IPS-18c (cell line): ENCODE measurements at regions not wholly inside any gene's neighbourhood (a gene's known extent, or its start where the extent isn't known, plus 50 kb on each side); places are given as distances from the start of the nearest gene placed in this dataset.

Experiments used
- H3K4me3 ChIP-seq: 2 replicates; pipeline ENCODE4 v1.7.0; 2013; ENCODE audit warnings: low read depth, mild to moderate bottlenecking, low read length, moderate library complexity; ENCODE audit not compliant: insufficient read depth
- H3K9me3 ChIP-seq: one replicate; pipeline ENCODE4 v1.6.1; 2013; ENCODE audit warnings: mild to moderate bottlenecking, low read length, moderate library complexity; ENCODE audit not compliant: control insufficient read depth, insufficient read depth

DNA sequence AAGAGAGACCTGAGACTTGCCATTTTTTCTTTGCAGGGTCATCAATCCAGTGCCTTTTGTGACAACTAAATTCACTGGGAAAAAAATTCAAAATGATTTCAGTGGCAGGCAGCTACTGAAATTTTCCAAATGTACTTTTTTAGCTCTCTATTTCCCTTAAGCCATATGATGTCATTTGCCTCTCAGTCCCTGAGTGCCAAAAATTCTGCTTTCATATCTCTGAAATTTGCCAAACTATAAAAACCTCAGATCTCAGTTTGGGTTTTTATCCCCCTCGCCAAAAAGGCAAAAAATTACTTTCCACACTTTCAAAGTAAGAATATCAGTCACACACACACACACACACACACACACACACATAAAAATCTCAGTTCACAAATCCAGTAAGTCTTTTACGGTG, 651.3 kb upstream of the ARID1B start:
- Histone ChIP-seq H3K9me3 (no peaks in the 10 kb centered on the region), H3K4me3 (no peak overlapping the region)

DNA sequence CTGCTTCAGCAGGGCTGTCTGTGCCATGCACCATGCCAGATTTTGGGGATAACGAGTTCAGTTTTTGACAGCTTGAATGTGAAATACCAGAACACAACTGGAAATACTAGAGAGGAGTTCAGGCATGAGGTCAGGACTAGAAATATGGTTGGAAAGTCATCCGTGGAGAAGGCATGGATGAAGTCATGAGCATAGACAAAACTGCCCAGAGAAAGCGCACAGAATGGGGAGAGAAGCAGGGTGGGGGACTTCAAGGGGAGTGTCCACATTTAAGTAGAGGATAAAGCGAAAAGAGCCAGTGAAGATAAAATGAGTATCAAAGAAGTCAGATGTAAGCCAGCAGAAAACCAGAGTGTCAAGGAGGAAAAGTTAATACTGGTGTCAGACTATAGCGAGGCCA, 653.4 kb upstream of the ARID1B start:
- H3K4me3 ChIP-seq: no peak overlapping the region
- H3K9me3 ChIP-seq: no peaks in the 10 kb centered on the region

DNA sequence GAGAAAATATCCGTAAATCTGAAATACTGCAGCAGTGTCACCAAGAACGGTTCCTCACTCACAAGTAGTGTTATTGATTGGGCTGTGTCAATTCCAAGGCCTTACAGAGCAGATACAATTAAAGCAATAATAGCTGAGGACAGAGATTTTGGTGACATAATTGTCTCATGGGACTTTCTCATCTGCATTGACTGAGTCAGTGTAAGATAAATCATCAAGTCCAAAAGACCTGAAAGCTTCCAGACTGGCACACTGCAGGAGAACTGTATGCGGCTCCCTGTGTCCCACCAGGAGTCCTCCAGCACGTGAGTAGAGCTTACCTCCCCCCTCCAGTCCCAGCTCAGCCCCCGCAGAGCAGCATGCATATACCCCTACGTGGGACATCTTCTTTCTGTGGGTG, 655.2 kb upstream of the ARID1B start:
- Histone ChIP-seq H3K9me3 (no peaks in the 10 kb centered on the region), H3K4me3 (no peak overlapping the region)

DNA sequence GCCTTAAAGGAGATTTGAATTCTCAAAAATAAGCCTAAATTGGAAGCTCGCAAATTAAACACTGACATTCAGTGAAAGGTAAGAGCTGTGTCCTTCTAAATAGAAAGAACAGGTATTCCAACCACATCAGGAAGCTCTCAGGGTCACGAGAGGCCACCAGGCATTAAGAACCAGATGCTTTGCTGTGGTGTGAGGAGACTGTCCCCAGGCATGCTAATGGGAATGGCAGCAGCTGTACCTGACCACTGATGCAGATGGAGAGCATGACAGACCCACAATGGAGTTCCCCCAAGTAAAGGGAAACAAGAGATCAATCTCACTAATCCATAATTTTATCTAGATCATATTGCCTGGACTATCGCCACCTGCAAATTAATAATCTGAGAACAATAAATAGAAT, 658.9 kb upstream of the NOX3 start:
- Histone ChIP-seq H3K9me3 (no peaks in the 10 kb centered on the region), H3K4me3 (no peak overlapping the region)

DNA sequence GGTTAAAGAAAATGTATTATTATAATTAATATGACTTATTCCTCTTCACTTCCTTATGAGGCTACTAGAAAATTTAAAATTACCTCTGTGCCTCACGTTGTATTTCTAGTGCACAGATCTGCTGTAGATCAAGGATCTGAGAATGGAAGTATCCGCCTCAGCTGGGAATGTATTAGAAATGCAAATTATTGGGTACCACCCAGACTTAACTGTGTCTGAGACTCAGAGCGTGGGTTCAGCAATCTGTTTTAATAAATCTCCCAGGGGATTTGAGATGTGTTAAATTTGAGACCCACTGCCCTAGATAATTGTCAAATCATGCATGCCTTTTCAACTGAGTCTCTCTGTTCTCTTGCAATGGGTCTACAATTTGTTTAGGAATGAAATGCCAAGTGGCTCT, 658.0 kb upstream of the NOX3 start:
- Histone ChIP-seq H3K4me3 (no peak overlapping the region), H3K9me3 (no peaks in the 10 kb centered on the region)

DNA sequence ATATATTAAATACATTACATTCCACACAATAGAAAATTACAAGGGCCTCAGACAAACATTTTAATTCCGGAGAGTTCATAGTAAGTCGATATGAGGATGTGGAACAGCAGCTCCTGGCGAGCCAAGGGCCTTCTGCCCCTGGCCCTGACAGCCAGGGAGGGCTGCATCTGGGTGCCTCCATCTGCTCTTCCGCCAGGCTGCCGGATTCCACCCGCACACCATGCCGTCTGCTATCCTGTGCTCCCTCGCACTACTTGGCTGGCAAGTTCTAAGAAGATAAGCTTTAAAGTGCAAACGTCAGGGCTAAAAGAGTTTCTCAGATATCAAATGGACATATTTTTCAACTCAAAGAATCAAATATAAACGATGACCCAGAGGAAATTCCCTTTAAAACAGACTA, 656.3 kb upstream of the NOX3 start:
- no peaks in the 10 kb centered on the region for H3K9me3 ChIP-seq
- no peak overlapping the region for H3K4me3 ChIP-seq

DNA sequence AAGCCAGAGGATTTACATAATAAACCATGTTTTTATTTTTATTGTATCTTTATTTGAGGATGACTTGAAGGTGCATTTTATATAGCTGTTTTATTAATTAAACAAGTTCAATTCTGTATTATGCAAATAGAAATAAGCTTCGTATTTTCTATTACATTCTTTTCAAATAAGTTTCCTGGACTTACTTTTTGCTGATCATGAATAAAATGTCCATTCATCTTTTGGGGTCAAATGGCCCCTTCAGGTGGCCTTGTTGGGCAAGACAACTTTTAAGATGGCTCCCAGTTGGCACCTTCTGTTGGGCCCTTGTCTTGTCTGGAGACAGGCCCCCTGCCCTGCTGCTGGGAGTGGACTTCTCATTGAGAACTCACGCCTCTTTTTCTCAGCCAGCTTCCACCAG, 654.6 kb upstream of the NOX3 start:
- Histone ChIP-seq H3K4me3 (no peak overlapping the region), H3K9me3 (no peaks in the 10 kb centered on the region)

DNA sequence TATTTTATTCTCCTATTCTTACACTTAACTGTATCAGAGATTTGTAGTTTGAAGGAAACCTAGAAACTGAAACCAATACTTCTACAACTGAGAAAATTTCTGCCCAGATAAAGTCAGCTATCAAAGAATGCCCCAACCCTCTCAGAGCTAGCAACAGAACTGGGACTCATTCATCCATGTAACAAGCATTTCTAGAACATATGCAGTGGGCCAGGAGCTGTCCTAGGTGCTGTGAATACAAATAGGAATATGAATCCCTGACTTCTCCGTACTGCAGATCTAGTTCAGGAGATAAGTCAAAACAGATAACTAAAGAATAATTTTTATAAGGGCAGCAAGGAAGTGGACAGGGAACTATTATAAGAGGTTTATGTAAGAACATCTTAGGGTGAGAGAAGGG, 654.1 kb upstream of the NOX3 start:
- Histone ChIP-seq H3K4me3 (no peak overlapping the region), H3K9me3 (no peaks in the 10 kb centered on the region)

DNA sequence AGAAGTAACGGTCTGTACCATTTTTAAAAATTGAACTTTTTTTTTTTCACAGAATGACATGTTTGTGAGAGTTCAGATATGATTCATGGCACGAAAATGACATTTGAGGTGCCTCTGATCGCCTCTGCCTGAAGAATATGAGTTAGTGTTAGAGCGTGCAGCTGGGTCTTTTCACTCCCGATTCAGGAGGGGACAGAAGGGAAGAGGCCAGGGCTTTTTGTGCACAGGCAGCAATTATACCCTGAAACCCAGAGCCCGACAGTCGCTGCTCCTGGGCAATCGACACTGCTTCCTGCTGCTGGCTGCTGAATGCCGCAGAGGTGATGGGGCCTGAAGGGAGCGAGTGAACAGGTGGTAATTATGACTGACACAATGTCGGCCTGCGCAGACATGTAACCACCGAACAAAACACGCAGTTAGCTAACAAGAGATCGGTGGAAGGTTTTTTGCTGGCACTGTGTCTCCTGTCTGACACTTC, 652.0 kb upstream of the NOX3 start:
- H3K9me3 ChIP-seq: no peaks in the 10 kb centered on the region
- no peak overlapping the region for H3K4me3 ChIP-seq

DNA sequence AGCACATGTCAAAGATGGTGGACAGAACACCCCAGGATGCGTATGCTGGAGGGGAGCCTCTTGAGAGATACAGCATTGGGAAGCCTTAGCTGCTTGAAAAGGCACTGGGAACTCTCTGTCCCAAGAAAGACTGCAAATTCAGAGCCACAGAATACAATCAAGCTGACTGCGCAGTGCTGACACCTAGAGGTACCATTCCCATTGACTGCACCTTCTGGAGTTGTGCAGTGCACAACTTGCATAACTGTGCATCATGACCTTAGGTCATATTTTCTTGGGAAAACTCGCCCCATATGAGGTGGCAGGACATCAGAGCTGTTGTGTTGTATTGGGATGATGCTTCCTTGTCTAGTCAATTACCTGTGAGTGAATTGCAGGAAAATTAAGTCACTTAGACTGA, 646.5 kb upstream of the NOX3 start:
- no peaks in the 10 kb centered on the region for H3K9me3 ChIP-seq
- H3K4me3 ChIP-seq: no peak overlapping the region

DNA sequence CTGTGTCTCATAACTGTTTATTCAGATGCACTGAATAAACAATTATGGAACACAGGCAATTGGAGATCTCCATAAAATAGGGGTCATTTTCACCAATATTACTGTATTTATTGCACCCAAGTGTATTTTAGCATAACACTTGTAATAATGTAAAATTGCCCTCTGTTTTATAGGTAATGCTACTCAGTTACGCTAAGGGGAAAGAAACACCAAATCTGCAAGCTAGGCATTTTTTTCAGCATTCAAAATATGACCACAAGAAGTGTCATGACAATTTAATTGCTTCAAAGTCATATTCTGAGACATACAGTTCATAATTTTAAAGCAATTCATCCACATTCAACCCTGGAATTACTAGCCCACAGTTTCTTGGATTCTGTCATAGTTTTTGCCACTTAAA, 643.2 kb upstream of the NOX3 start:
- Histone ChIP-seq H3K9me3 (no peaks in the 10 kb centered on the region), H3K4me3 (no peak overlapping the region)

DNA sequence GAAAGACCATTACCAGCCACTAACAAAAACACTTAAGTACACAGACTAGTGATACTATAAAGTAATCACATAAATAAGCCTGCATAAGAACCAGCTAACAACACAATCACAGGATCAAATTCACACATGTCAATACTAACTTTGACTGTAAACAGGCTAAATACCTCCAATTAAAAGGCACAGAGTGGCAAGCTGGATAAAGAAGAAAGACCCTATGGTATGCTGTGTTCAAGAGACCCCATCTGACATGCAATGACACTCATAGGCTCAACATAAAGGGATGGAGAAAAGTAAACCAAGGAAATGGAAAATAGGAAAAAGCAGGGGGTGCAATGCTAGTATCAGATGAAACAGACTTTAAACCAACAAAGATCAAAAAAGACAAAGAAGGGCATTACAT, 631.8 kb upstream of the NOX3 start:
- H3K4me3 ChIP-seq: no peak overlapping the region
- H3K9me3 ChIP-seq: peaks cover 4% of the 10 kb centered on the region

DNA sequence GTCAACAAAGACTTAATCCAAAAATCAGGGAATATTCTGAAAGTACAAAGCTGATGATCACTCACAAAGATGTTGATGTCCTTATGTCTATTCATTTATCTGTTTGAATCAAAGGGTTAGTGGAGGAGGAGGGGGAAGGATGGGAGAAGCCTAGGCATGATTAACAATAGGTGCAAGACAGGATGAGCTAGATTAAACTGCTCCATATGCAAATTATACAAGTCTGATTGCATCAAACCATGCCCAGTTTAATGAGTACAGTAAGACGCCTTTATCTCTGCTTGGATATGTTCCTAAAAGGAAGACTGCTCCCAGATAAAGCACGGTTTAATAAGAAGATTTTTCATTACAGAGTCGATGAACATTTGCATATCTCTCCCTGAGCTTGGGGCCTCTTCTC, 626.4 kb upstream of the NOX3 start:
- Histone ChIP-seq H3K4me3 (no peak overlapping the region), H3K9me3 (peaks cover 4% of the 10 kb centered on the region)

DNA sequence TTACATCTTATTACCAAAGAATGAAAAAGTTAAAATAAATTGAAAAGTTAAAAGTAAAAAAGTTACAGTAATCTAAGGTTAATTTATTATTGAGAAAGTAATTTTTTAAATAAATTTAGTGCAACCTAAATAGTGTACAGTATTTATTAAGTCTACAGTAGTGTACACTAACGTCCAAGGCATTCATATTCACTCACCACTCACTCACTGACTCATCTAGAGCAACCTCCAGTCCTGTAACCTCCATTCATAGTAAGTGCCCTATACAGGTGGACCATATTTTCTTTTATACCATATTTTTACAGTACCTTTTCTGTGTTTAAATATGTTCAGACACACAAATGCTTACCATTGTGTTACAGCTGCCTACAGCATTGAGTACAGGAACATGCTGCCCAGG, 624.7 kb upstream of the NOX3 start:
- Histone ChIP-seq H3K9me3 (no peaks in the 10 kb centered on the region), H3K4me3 (no peak overlapping the region)

DNA sequence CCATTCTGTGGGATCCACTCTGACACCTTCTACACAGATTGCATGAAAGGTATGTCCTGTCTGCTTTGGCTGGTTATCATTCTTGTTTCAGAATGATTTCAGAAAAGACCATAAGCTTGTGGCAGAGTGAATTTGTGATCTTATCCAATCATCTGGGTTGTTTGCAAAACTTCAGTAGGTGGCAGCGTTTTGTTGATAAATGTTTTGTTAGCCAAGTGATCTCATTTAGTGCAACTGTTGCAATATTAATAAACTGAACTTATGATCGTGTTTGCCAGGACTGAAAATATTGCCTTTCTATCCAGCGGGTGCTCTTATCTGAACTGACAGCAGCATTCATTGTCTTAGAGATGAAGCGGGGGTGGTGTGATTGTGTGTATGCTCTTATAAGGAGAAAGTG, 613.2 kb upstream of the NOX3 start:
- Histone ChIP-seq H3K9me3 (no peaks in the 10 kb centered on the region), H3K4me3 (no peak overlapping the region)

DNA sequence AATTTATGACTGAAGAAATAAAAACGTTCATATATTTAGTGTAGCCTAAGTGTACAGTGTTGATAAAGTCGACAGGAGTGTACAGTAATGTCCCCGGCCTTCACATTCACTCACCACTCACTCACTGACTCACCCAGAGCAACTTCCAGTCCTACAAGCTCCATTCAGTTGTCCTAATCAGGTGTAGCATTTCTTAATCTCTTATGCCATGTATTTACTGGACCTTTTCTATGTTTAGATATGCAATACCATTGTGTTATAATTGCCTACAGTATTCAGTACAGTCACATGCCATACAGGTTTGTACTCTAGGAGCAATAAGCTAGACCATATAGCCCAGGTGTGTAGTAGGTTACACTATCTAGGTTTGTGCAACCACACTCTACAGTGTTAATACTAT, 610.2 kb upstream of the NOX3 start:
- no peak overlapping the region for H3K4me3 ChIP-seq
- no peaks in the 10 kb centered on the region for H3K9me3 ChIP-seq

DNA sequence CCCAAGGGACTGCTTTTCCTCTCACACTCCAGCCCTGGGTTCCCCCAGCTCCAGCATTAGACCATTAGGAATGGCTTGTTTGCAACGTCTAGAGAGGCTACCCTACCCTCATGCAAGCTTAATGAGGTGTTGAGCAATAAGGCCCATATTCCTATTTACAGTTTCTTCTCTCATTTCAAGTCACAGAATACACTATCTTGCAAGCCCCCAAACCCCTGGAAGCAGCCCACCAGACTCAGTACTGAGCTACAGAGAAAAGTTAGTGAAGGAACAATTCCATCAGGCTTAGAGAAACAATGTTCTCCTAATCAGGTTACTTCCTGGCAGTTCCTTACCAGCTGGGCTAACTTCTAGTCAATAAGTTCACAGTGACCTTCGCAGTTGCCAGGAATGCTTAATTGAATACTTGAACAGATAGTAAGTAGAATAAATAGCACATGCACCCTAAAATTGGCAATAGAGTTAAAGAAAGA, 606.5 kb upstream of the NOX3 start:
- H3K9me3 ChIP-seq: no peaks in the 10 kb centered on the region
- no peak overlapping the region for H3K4me3 ChIP-seq

DNA sequence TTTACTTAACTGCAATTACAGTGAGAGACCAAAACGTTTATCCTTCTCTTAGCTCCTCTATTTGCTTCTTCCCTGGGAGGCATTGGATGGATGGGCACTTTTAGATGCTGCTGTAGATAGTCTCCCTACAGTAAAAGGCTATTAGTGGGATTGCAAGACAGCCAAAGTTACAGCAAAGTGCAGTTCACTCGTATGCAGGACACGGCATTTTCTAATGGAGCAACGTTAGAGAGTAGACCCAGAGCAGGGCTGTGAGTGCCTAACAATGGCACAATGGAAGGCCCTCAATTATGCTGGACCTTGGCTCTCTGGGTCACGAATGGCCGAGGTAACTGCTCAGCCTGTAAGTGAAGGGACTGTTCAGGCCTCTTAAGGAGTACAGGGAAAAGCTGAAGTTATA, 605.8 kb upstream of the NOX3 start:
- Histone ChIP-seq H3K4me3 (no peak overlapping the region), H3K9me3 (no peaks in the 10 kb centered on the region)

DNA sequence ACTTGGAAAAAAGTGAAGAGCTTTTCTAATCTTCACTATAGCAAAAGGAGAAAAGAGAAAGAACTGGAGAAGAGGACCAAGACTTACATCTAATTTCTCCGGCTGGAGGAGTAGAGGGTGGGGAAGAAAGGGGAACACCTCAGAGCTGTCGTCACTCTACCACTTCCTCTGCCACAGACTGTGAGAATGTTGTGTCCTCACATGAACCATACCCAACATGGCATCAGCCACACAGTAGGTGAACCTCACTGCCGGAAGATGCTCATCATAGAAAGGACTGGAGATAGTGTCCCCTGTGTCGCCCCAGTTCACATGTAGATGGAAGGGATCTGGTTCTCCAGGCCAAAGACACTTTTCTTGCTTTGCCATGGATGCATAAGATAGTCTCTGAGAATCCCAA, 604.4 kb upstream of the NOX3 start:
- Histone ChIP-seq H3K9me3 (no peaks in the 10 kb centered on the region), H3K4me3 (no peak overlapping the region)

DNA sequence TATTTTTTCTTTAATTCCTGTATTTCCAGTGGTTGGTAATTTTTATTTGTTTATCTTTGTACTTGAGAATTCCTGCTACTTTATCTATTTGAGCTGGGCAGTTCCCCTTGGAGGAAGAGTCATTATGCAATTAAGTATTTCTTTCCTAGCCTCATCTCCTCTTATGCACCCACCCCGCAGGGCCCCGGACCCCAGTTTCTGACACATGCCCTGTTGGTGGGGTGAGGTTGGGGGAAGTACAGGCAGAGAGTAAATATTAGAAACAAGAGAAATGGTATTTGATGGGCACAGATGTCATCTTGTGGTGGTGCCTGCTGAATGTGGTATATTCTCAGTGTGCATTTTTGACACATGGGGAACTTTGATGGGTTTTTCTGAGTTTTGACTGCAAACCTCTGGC, 602.7 kb upstream of the NOX3 start:
- Histone ChIP-seq H3K4me3 (no peak overlapping the region), H3K9me3 (no peaks in the 10 kb centered on the region)
